Naive thymus-derived CD8-positive, alpha-beta T cell (primary cell): ENCODE measurements at regions not wholly inside any gene's neighbourhood (a gene's known extent, or its start where the extent isn't known, plus 50 kb on each side); places are given as distances from the start of the nearest gene placed in this dataset.
"Not testable (repeated sequence)": the region's sequence is repeated elsewhere in the genome, so short reads cannot be mapped to it uniquely, and the experiment has no call there.

ENCODE experiments used
- ATAC-seq, 2 donors: fragments of 150-1000 bp; cut with Tn5 transposase in 1 of 2; sonication (Bioruptor Pico), chemical (Tn5 transposase) in 1 of 2; 1 replicate in 1 of 2; 2 replicates in 1 of 2; pipeline ENCODE4 v1.10.0; 2021; ENCODE audit warnings: mild to moderate bottlenecking in 2 of 2, moderate library complexity in 2 of 2
- POLR2A ChIA-PET: fragments of 350-600 bp; sonication (Branson Sonifier 250); formaldehyde crosslinking; loops from one replicate; lab custom pipeline; 2021; ENCODE audit warnings: antibody characterized with exemption; lab: Charles Lee
- DNase-seq, 10 donors: peaks; one replicate each; pipeline versions ENCODE4 v3.0.0 to v3.0.0-alpha.2; 2020 to 2022
- H3K27ac Mint-ChIP-seq, 10 donors: one replicate each; pipeline ENCODE4 v1.8.0; 2020 to 2022; ENCODE audit warnings: mild to moderate bottlenecking in 10 of 10, mixed read lengths in 10 of 10, moderate library complexity in 4 of 10, inconsistent platforms in 1 of 10
- H3K27me3 Mint-ChIP-seq, 5 donors: one replicate each; pipeline ENCODE4 v1.8.0; 2021 to 2022; ENCODE audit warnings: mixed read lengths in 5 of 5
- H3K36me3 Mint-ChIP-seq, 3 donors: one replicate each; pipeline ENCODE4 v1.8.0; 2020 to 2022; ENCODE audit warnings: mixed read lengths in 3 of 3, mild to moderate bottlenecking in 2 of 3, inconsistent platforms in 1 of 3
- H3K4me1 Mint-ChIP-seq, 4 donors: one replicate each; pipeline ENCODE4 v1.8.0; 2021 to 2022; ENCODE audit warnings: mixed read lengths in 4 of 4
- H3K4me3 Mint-ChIP-seq, 10 donors: one replicate each; pipeline ENCODE4 v1.8.0; 2020 to 2022; ENCODE audit warnings: mild to moderate bottlenecking in 10 of 10, mixed read lengths in 10 of 10, moderate library complexity in 6 of 10, inconsistent platforms in 1 of 10
- H3K9me3 Mint-ChIP-seq, 9 donors: one replicate each; pipeline ENCODE4 v1.8.0; 2020 to 2022; ENCODE audit warnings: mixed read lengths in 9 of 9, mild to moderate bottlenecking in 3 of 9, inconsistent platforms in 1 of 9, moderate library complexity in 1 of 9

GRCh38 chr13:97879646-97880310, 73.7 kb upstream of the IPO5 start:
- Mint-ChIP-seq H3K36me3 (no peaks in the 10 kb centered on the region), H3K9me3 (peaks cover 0 to 2% (median 0%) of the 10 kb centered on the region in 9 donors), H3K27ac (no peak overlapping the region), H3K4me3 (no peak overlapping the region), H3K27me3 (peaks cover 8 to 57% (median 37%) of the 10 kb centered on the region in 5 donors), H3K4me1 (peaks cover 0 to 1% (median 0%) of the 10 kb centered on the region in 4 donors)
- no peak for ATAC-seq
- POLR2A ChIA-PET: no interaction called here
- no peak for DNase-seq

- no peaks in the 10 kb centered on the region for H3K36me3 Mint-ChIP-seq
- H3K9me3 Mint-ChIP-seq: peaks cover 0 to 2% (median 0%) of the 10 kb centered on the region in 9 donors
Measured at GRCh38 chr13:97880311-97880675, 73.2 kb upstream of the IPO5 start.

GRCh38 chr13:97881556-97881955, 71.9 kb upstream of the IPO5 start:
- DNase-seq: no peak
- H3K27me3 Mint-ChIP-seq: peaks cover 8 to 52% (median 33%) of the 10 kb centered on the region in 5 donors
- peaks cover 0 to 2% (median 0%) of the 10 kb centered on the region in 9 donors for H3K9me3 Mint-ChIP-seq
- POLR2A ChIA-PET: no interaction called here
- no peak overlapping the region for H3K27ac Mint-ChIP-seq
- peaks cover 0 to 1% (median 0%) of the 10 kb centered on the region in 4 donors for H3K4me1 Mint-ChIP-seq
- ATAC-seq: no peak
- H3K36me3 Mint-ChIP-seq: no peaks in the 10 kb centered on the region
- H3K4me3 Mint-ChIP-seq: no peak overlapping the region

More at GRCh38 chr13:97880311-97880675, 73.2 kb upstream of the IPO5 start:
- Mint-ChIP-seq H3K27me3 (peaks cover 8 to 55% (median 33%) of the 10 kb centered on the region in 5 donors), H3K4me1 (peaks cover 0 to 1% (median 0%) of the 10 kb centered on the region in 4 donors), H3K27ac (no peak overlapping the region), H3K4me3 (no peak overlapping the region)
- ATAC-seq (no peak), DNase-seq (no peak)
- POLR2A ChIA-PET: no interaction called here

GRCh38 chr13:97883396-97883795, 70.1 kb upstream of the IPO5 start:
- no peak for ATAC-seq

GRCh38 chr13:97884707-97885468, 68.6 kb upstream of the IPO5 start:
- POLR2A ChIA-PET: no interaction called here
- Mint-ChIP-seq H3K36me3 (peaks cover 0 to 3% (median 0%) of the 10 kb centered on the region in 3 donors), H3K27ac (no peak overlapping the region), H3K4me3 (no peak overlapping the region), H3K9me3 (peaks cover 0 to 2% (median 0%) of the 10 kb centered on the region in 9 donors), H3K4me1 (peaks cover 0 to 1% (median 0%) of the 10 kb centered on the region in 4 donors), H3K27me3 (peaks cover 7 to 54% (median 30%) of the 10 kb centered on the region in 5 donors)
- DNase-seq (no peak), ATAC-seq (no peak)

More at GRCh38 chr13:97883396-97883795, 70.1 kb upstream of the IPO5 start:
- Mint-ChIP-seq H3K27me3 (peaks cover 7 to 53% (median 27%) of the 10 kb centered on the region in 5 donors), H3K4me3 (no peak overlapping the region), H3K9me3 (peaks cover 0 to 2% (median 0%) of the 10 kb centered on the region in 9 donors), H3K36me3 (no peaks in the 10 kb centered on the region), H3K4me1 (peaks cover 0 to 1% (median 0%) of the 10 kb centered on the region in 4 donors), H3K27ac (no peak overlapping the region)
- DNase-seq: no peak
- POLR2A ChIA-PET: no interaction called here

GRCh38 chr13:97885641-97886040, 67.8 kb upstream of the IPO5 start:
- H3K27me3 Mint-ChIP-seq: peaks cover 6 to 50% (median 31%) of the 10 kb centered on the region in 5 donors
- POLR2A ChIA-PET: no interaction called here
- H3K36me3 Mint-ChIP-seq: peaks cover 0 to 4% (median 0%) of the 10 kb centered on the region in 3 donors
- DNase-seq (no peak), ATAC-seq (no peak)
- H3K9me3 Mint-ChIP-seq: peaks cover 0 to 2% (median 0%) of the 10 kb centered on the region in 9 donors
- H3K4me1 Mint-ChIP-seq: peaks cover 0 to 1% (median 0%) of the 10 kb centered on the region in 4 donors
- no peak overlapping the region for H3K4me3 Mint-ChIP-seq
- no peak overlapping the region for H3K27ac Mint-ChIP-seq

- Mint-ChIP-seq H3K27ac (no peak overlapping the region), H3K36me3 (peaks cover 0 to 12% (median 0%) of the 10 kb centered on the region in 3 donors)
- POLR2A ChIA-PET: no interaction called here
Measured at GRCh38 chr13:97889803-97890202, 63.7 kb upstream of the IPO5 start.

GRCh38 chr13:97890573-97890972, 62.9 kb upstream of the IPO5 start:
- Mint-ChIP-seq H3K4me3 (no peak overlapping the region), H3K27me3 (peaks cover 9 to 41% (median 10%) of the 10 kb centered on the region in 5 donors), H3K9me3 (peaks cover 0 to 14% (median 6%) of the 10 kb centered on the region in 9 donors), H3K36me3 (peaks cover 0 to 12% (median 0%) of the 10 kb centered on the region in 3 donors), H3K27ac (no peak overlapping the region), H3K4me1 (peaks cover 0 to 3% (median 0%) of the 10 kb centered on the region in 4 donors)
- no peak for DNase-seq
- POLR2A ChIA-PET: no interaction called here
- ATAC-seq: no peak

More at GRCh38 chr13:97889803-97890202, 63.7 kb upstream of the IPO5 start:
- H3K4me3 Mint-ChIP-seq: no peak overlapping the region
- ATAC-seq (no peak), DNase-seq (no peak)
- peaks cover 10 to 47% (median 12%) of the 10 kb centered on the region in 5 donors for H3K27me3 Mint-ChIP-seq
- H3K4me1 Mint-ChIP-seq: peaks cover 0 to 3% (median 0%) of the 10 kb centered on the region in 4 donors
- peaks cover 0 to 14% (median 5%) of the 10 kb centered on the region in 9 donors for H3K9me3 Mint-ChIP-seq

GRCh38 chr13:97891964-97892363, 61.5 kb upstream of the IPO5 start:
- H3K4me1 Mint-ChIP-seq, DNase-seq, H3K4me3 Mint-ChIP-seq, H3K27ac Mint-ChIP-seq, POLR2A ChIA-PET, ATAC-seq: not testable (repeated sequence)
- H3K36me3 Mint-ChIP-seq: peaks cover 0 to 12% (median 0%) of the 10 kb centered on the region in 3 donors
- peaks cover 8 to 35% (median 10%) of the 10 kb centered on the region in 5 donors for H3K27me3 Mint-ChIP-seq
- H3K9me3 Mint-ChIP-seq: peaks cover 0 to 14% (median 8%) of the 10 kb centered on the region in 9 donors

GRCh38 chr13:97892717-97893116, 60.8 kb upstream of the IPO5 start:
- peaks cover 0 to 14% (median 8%) of the 10 kb centered on the region in 9 donors for H3K9me3 Mint-ChIP-seq
- ATAC-seq: no peak
- H3K4me1 Mint-ChIP-seq: peaks cover 0 to 3% (median 0%) of the 10 kb centered on the region in 4 donors
- POLR2A ChIA-PET: no interaction called here
- H3K27me3 Mint-ChIP-seq: peaks cover 8 to 35% (median 10%) of the 10 kb centered on the region in 5 donors
- DNase-seq: no peak
- no peak overlapping the region for H3K27ac Mint-ChIP-seq
- no peak overlapping the region for H3K4me3 Mint-ChIP-seq
- H3K36me3 Mint-ChIP-seq: peaks cover 0 to 12% (median 0%) of the 10 kb centered on the region in 3 donors

- no peak for DNase-seq
- H3K9me3 Mint-ChIP-seq: peaks cover 0 to 14% (median 8%) of the 10 kb centered on the region in 9 donors
- peaks cover 0 to 3% (median 0%) of the 10 kb centered on the region in 4 donors for H3K4me1 Mint-ChIP-seq
- H3K36me3 Mint-ChIP-seq: peaks cover 0 to 9% (median 0%) of the 10 kb centered on the region in 3 donors
- peaks cover 9 to 43% (median 13%) of the 10 kb centered on the region in 5 donors for H3K27me3 Mint-ChIP-seq
- H3K27ac Mint-ChIP-seq: no peak overlapping the region
- no peak for ATAC-seq
- POLR2A ChIA-PET: no interaction called here
- no peak overlapping the region for H3K4me3 Mint-ChIP-seq
Measured at GRCh38 chr13:97895383-97895782, 58.1 kb upstream of the IPO5 start.

GRCh38 chr13:97896446-97896845, 57.0 kb upstream of the IPO5 start:
- Mint-ChIP-seq H3K36me3 (peaks cover 0 to 9% (median 0%) of the 10 kb centered on the region in 3 donors), H3K4me3 (no peak overlapping the region), H3K9me3 (peaks cover 0 to 14% (median 8%) of the 10 kb centered on the region in 9 donors), H3K27me3 (peaks cover 9 to 43% (median 13%) of the 10 kb centered on the region in 5 donors), H3K4me1 (peaks cover 0 to 3% (median 0%) of the 10 kb centered on the region in 4 donors), H3K27ac (no peak overlapping the region)
- ATAC-seq (no peak), DNase-seq (no peak)
- POLR2A ChIA-PET: no interaction called here
